Ovary (tissue), 3 donors: ENCODE measurements at regions not wholly inside any gene's neighbourhood (a gene's known extent, or its start where the extent isn't known, plus 50 kb on each side); places are given as distances from the start of the nearest gene placed in this dataset.

Experiments used
- CTCF ChIP-seq, 3 donors: fragments of 450-650 bp in 2 of 3; fragments of 200-600 bp in 1 of 3; IDR thresholded peaks; one replicate each; pipeline versions ENCODE4 v1.5.1 to v1.8.0; 2016 to 2022; ENCODE audit warnings: antibody characterized with exemption in 3 of 3, mild to moderate bottlenecking in 1 of 3
- POLR2A ChIP-seq: fragments of 450-650 bp; IDR thresholded peaks from one replicate; pipeline ENCODE4 v1.6.1; 2017; ENCODE audit warnings: antibody characterized with exemption, mild to moderate bottlenecking, moderate library complexity
- donor health status: DM: no; HTN: no; CAD: no.

GRCh38 chrX:10854594-10854993 is 234.2 kb upstream of the MID1 start:
- TF ChIP-seq POLR2A (no peak), CTCF (IDR thresholded peaks at IDR 0.05) (no peak)
